ENCODE measurements at regions not wholly inside any gene's neighbourhood (a gene's known extent, or its start where the extent isn't known, plus 50 kb on each side); places are given as distances from the start of the nearest gene placed in this dataset.

DNA sequence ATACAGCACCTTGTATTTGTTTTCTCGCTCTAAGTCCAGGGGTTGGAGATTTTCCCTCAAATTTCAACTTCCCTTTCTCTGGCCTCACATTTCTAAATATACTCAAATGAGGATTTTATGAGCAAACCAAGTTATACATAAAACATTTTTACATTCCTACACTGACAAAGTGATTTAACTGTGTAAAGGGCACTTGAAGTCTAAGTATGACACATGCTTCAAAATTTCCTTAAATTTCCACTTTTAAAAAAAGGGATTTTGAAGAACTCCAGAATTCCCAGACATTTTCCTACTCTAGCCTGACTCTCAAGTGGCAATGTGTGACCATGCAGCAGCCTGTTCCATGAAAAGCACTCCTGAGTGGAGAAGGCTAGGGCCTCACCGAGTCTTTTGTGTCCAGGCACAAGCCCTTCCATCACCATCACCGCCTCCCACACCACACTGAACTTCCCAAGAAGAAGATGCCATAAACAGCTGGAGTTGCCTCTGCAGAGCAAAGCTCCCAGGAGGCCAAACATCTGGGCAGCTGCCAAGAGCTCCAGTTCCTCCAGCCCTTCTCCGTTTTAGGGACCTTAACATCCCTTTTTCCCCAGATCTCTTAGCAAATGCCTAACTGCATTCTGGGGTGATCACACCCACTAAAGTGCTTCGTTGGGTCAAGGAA lies 68.9 kb downstream of the NCR2 start:
- no peak for DNase-seq (ENCODE audit: extremely low read depth in 1 of 2, low read depth in 1 of 2)

GRCh38 chr6:41405941-41406727 lies 70.7 kb downstream of the NCR2 start:
- DNase-seq (ENCODE audit: extremely low read depth in 1 of 2, low read depth in 1 of 2), result no peak

GRCh38 chr6:41406728-41407489 lies 71.5 kb downstream of the NCR2 start:
- DNase-seq (ENCODE audit: extremely low read depth in 1 of 2, low read depth in 1 of 2), result no peak

DNA sequence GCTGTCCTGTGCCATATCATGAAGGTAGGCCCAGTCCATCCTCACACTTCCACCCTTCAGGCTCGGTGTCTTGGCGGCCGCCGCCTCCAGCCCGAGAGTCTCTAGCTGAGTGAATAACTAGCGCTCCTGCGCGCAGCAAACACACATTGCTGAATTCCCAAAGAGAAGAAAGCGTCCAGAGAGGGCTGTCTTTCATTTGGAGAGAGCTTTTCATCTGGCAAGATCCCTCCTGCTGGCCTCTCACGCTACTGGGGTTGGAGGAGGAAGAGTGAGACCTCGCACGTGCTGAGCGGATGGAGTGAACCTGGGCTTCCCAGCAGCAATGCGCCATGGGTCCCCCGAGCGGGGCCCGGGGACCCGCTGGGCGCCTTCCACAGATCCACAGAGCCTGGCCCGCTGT lies 73.2 kb downstream of the NCR2 start:
- no peak for DNase-seq (ENCODE audit: extremely low read depth in 1 of 2, low read depth in 1 of 2)

- no peak for DNase-seq (ENCODE audit: extremely low read depth in 1 of 2, low read depth in 1 of 2)
Measured at GRCh38 chr6:41408982-41409381, 73.6 kb downstream of the NCR2 start.

GRCh38 chr6:41409489-41409888 lies 74.1 kb downstream of the NCR2 start:
- no peak for DNase-seq (ENCODE audit: extremely low read depth in 1 of 2, low read depth in 1 of 2)

DNA sequence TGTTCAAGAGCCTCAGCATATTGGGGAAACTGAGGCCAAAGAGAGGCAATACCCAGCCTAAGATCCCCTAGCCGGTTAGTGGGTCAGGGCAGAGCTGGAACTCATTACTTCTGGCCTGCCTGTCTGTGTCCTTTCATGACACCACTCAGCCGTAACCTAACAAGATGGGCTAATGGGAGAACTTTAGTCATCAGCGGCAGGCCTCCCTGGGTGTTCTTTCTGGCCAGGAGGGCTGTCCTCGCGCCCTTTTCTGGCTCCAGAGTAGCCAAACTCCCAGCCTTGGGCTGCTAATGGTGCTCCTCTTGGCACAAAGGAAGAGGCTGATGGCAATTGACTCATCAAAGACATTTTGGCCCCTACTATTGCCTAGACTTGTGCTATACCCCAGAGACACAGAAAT lies 76.6 kb downstream of the NCR2 start:
- no peak for DNase-seq (ENCODE audit: extremely low read depth in 1 of 2, low read depth in 1 of 2)

GRCh38 chr6:41413250-41413649 lies 77.8 kb downstream of the NCR2 start:
- no peak for DNase-seq (ENCODE audit: extremely low read depth in 1 of 2, low read depth in 1 of 2)

- no peak for DNase-seq (ENCODE audit: extremely low read depth in 1 of 2, low read depth in 1 of 2)
Measured at GRCh38 chr6:41416501-41416837, 81.1 kb downstream of the NCR2 start.

DNA sequence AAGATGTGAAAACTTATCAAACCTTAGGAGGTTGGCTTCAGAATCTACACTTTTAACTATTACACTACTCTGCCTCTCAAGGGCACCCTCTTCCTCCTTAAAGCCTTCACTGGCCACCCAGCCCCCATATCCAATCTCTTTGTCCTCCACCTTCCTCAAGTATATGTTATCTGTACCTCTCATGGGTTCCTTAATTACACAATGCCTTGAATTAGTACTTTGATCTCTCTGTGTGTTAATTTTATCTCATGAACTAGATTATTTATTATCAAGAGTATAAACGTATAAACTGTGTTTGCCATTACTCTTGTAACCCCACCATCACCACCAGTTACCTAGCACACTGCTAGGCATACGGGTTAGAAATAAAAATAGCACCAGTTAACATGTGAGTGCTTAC lies 83.3 kb downstream of the NCR2 start:
- no peak for DNase-seq (ENCODE audit: extremely low read depth in 1 of 2, low read depth in 1 of 2)

- no peak for DNase-seq (ENCODE audit: extremely low read depth in 1 of 2, low read depth in 1 of 2)
Measured at GRCh38 chr6:41419385-41419784, 84.0 kb downstream of the NCR2 start.

- DNase-seq (ENCODE audit: extremely low read depth in 1 of 2, low read depth in 1 of 2), result no peak
Measured at GRCh38 chr6:41420186-41420585, 84.8 kb downstream of the NCR2 start.

DNA sequence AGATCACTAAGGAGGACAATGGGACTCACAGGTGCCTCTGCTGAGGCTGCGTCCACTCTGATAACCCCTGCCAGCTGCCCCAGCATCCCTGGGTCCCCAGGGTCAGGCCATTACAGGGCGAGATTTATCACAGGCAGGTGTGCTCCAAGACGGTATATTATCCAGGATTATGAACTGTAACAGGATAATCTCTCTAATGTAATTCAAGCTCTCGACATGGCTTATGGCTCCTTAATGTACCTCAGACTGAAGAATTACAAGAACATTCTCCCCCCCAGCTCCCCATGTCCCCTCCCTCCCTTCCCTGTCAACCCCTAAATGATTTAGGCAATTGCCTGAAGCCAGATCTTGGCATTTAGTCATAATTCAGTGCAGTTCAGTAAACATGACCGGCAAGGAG lies 86.8 kb downstream of the NCR2 start:
- no peak for DNase-seq (ENCODE audit: extremely low read depth in 1 of 2, low read depth in 1 of 2)

DNA sequence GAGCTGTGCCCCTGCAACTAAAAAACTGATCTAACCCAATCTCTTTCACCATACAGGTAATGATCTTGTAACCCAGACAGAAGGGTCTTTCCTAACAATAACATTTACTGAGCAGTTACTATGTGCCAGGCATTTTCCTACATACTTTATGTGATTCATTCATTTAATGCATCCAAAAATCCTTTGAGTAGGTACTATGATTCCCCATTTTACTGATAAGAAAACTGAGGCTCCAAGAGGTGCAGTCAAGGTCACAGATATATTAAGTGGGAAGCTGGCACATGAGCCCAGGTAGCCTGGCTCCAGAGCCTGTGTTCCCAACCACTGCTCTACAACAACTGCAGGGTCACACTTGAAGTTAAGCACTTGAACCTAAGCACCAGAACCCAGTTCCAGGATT lies 87.6 kb downstream of the NCR2 start:
- no peak for DNase-seq (ENCODE audit: extremely low read depth in 1 of 2, low read depth in 1 of 2)

GRCh38 chr6:41424370-41425058 lies 89.1 kb downstream of the NCR2 start:
- DNase-seq (ENCODE audit: extremely low read depth in 1 of 2, low read depth in 1 of 2), result peak; percentile 43 to 67

GRCh38 chr6:41425511-41425910 lies 90.1 kb downstream of the NCR2 start:
- no peak for DNase-seq (ENCODE audit: extremely low read depth in 1 of 2, low read depth in 1 of 2)

DNA sequence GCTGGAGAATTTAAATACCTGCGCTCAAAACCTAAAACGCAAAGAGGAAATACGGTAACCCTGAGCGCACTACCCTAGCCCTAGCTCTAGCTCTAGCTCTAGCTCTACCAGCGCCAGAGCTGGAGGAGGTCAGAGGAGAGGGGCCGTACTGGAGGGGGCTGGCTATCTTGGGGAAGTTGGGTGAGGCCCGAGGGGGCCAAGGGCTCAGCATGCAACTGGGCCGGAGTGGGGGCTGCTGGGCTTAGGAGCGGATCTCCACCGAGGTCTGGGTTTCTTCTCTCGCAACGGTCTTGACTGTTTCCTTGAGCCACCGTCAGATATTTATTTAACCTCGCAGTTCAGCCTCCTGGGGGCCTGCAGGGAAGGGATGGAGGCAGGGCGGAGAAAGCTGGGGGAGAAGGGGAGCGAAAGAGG lies 91.0 kb downstream of the NCR2 start:
- DNase-seq (ENCODE audit: extremely low read depth in 1 of 2, low read depth in 1 of 2), result no peak

DNA sequence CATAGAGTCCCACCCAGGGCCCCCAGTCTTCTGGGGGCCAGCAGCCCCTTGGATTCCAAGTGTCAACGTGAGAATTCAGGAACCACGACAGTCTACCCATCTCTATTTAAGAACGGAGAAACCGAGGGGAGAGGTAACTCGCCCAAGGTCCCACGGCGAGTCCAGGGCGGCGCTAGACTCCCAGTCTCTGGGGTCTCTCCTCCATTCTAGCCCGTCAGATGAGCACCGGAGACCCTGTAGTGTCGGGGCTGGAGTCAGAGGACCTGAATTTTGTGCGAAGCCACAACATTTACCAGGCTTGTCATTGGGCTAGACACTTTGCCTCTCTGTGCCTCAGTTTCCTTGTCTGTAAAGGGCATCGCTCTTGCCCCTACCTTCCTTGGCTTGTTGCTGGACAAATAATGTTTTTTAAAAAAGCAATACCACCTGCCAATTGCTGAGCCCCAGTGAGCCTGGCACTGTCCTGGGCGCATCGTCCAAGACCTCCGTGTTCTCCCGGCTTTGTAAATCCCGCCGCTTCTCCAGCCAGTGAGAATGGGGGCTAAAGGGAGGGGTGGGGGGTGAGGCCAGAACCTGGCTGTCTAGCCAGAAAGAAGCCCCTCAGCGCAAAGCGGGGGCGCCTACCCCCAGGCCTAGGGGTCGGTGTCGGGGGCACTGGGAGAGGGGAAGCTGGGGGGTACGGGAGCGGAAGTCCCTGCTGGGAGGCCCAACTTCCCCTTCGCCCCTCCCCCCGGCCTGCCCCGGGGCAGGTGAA lies 91.7 kb downstream of the NCR2 start:
- no peak for DNase-seq (ENCODE audit: extremely low read depth in 1 of 2, low read depth in 1 of 2)

GRCh38 chr6:41427642-41428335 lies 92.4 kb downstream of the NCR2 start:
- DNase-seq (ENCODE audit: extremely low read depth in 1 of 2, low read depth in 1 of 2), result no peak

GRCh38 chr6:41428336-41428995 lies 93.1 kb downstream of the NCR2 start:
- no peak for DNase-seq (ENCODE audit: extremely low read depth in 1 of 2, low read depth in 1 of 2)
